ENCODE measurements at regions not wholly inside any gene's neighbourhood (a gene's known extent, or its start where the extent isn't known, plus 50 kb on each side); places are given as distances from the start of the nearest gene placed in this dataset.

- H3K36me3 ChIP-seq (ENCODE audit: control insufficient read depth, insufficient read depth, low read length): no peaks in the 10 kb centered on the region
- H3K27ac ChIP-seq (ENCODE audit: low read length): no peak overlapping the region
- no CpG with 5 or more reads among the region's 2 CpGs for WGBS (ENCODE audit: insufficient coverage)
- DNase-seq: no peak
- H3K9me3 ChIP-seq (replicated peaks; ENCODE audit: control insufficient read depth, low read depth, low read length): no peaks in the 10 kb centered on the region
- no peak overlapping the region for H3K4me3 ChIP-seq (ENCODE audit: low read length)
- H3K4me1 ChIP-seq (ENCODE audit: control insufficient read depth, insufficient read depth, low read length): no peaks in the 10 kb centered on the region
- H3K27me3 ChIP-seq (ENCODE audit: control insufficient read depth, insufficient read depth, low read length): no peaks in the 10 kb centered on the region
These were observed 200.9 kb downstream of the NKX6-1 start for GRCh38 chr4:84298023-84298718.

GRCh38 chr4:84291969-84292368 is 207.1 kb downstream of the NKX6-1 start:
- Histone ChIP-seq H3K27me3 (ENCODE audit: control insufficient read depth, insufficient read depth, low read length) (no peaks in the 10 kb centered on the region), H3K4me1 (ENCODE audit: control insufficient read depth, insufficient read depth, low read length) (no peaks in the 10 kb centered on the region), H3K9me3 (replicated peaks; ENCODE audit: control insufficient read depth, low read depth, low read length) (no peaks in the 10 kb centered on the region), H3K27ac (ENCODE audit: low read length) (no peak overlapping the region), H3K36me3 (ENCODE audit: control insufficient read depth, insufficient read depth, low read length) (no peaks in the 10 kb centered on the region), H3K4me3 (ENCODE audit: low read length) (no peak overlapping the region)
- no CpG with 5 or more reads among the region's 2 CpGs for WGBS (ENCODE audit: insufficient coverage)
- no peak for DNase-seq

DNA sequence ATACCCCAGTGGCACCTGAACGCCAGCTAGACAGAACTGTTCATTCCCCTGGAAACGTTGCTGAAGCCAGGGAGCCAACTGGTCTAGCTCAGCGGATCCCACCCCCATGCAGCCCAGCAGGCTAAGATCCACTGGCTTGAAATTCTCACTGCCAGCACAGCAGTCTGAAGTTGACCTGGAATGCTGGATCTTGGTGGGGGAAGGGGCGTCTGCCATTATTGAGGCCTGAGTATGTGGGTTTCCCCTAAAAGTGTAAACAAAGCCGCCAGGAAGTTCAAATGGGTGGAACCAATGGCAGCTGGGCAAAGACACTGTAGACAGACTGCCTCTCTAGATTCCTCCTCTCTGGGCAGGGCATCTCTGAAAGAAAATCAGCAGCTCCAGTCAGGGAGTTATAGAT is 213.0 kb downstream of the NKX6-1 start:
- no peaks in the 10 kb centered on the region for H3K9me3 ChIP-seq (replicated peaks; ENCODE audit: control insufficient read depth, low read depth, low read length)
- WGBS (ENCODE audit: insufficient coverage): 78% methylated on average over 5 of the region's 5 CpGs
- H3K27ac ChIP-seq (ENCODE audit: low read length): no peak overlapping the region
- no peaks in the 10 kb centered on the region for H3K36me3 ChIP-seq (ENCODE audit: control insufficient read depth, insufficient read depth, low read length)
- no peak overlapping the region for H3K4me3 ChIP-seq (ENCODE audit: low read length)
- H3K27me3 ChIP-seq (ENCODE audit: control insufficient read depth, insufficient read depth, low read length): no peaks in the 10 kb centered on the region
- DNase-seq: no peak
- H3K4me1 ChIP-seq (ENCODE audit: control insufficient read depth, insufficient read depth, low read length): no peaks in the 10 kb centered on the region

DNA sequence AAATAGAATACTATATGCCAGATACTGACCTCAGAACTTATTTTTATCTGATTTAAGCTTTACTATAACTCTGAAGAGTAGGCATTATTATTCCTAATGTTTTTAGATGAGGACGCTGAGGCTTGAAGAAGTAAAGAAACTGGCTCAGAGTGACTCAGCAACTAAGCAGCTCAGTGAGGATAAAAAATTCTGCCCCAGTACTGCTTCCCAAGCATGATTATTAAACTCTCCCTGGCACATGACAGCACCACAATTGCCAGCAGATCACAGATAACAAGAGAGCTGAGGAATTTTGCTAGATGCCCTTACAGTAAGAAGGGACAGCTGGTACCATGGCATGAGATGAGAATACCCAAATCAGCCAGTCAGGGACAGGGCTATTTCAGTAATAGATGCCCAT is 219.4 kb downstream of the NKX6-1 start:
- H3K27me3 ChIP-seq (ENCODE audit: control insufficient read depth, insufficient read depth, low read length): no peaks in the 10 kb centered on the region
- no peak for DNase-seq
- no peaks in the 10 kb centered on the region for H3K36me3 ChIP-seq (ENCODE audit: control insufficient read depth, insufficient read depth, low read length)
- H3K27ac ChIP-seq (ENCODE audit: low read length): no peak overlapping the region
- no peaks in the 10 kb centered on the region for H3K9me3 ChIP-seq (replicated peaks; ENCODE audit: control insufficient read depth, low read depth, low read length)
- no peaks in the 10 kb centered on the region for H3K4me1 ChIP-seq (ENCODE audit: control insufficient read depth, insufficient read depth, low read length)
- WGBS (ENCODE audit: insufficient coverage): no CpG with 5 or more reads among the region's 1 CpG
- H3K4me3 ChIP-seq (ENCODE audit: low read length): no peak overlapping the region

GRCh38 chr4:84277923-84278322 is 221.2 kb downstream of the NKX6-1 start:
- H3K4me3 ChIP-seq (ENCODE audit: low read length): no peak overlapping the region
- H3K27ac ChIP-seq (ENCODE audit: low read length): no peak overlapping the region
- WGBS (ENCODE audit: insufficient coverage): no CpG with 5 or more reads among the region's 2 CpGs
- no peaks in the 10 kb centered on the region for H3K36me3 ChIP-seq (ENCODE audit: control insufficient read depth, insufficient read depth, low read length)
- no peaks in the 10 kb centered on the region for H3K27me3 ChIP-seq (ENCODE audit: control insufficient read depth, insufficient read depth, low read length)
- H3K9me3 ChIP-seq (replicated peaks; ENCODE audit: control insufficient read depth, low read depth, low read length): no peaks in the 10 kb centered on the region
- H3K4me1 ChIP-seq (ENCODE audit: control insufficient read depth, insufficient read depth, low read length): no peaks in the 10 kb centered on the region
- no peak for DNase-seq

DNA sequence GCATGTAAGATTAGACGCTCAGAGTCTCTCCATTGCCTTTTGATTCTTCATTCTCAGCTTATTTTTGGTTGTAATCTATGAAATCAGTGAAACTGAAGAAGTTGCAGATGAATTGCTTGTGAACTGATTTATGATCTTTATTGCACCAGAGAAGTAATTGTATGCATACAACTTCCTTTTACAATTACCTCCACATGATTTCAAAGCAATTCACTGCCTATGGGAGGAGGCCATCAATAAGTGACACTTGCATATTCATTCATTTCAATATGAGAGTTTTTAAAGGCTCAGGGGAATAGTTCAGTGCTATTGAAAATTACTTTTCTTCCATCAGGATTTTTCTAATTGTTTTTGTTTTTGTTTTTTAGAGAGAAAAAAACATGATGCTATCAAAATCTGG is 222.3 kb downstream of the NKX6-1 start:
- Histone ChIP-seq H3K27me3 (ENCODE audit: control insufficient read depth, insufficient read depth, low read length) (no peaks in the 10 kb centered on the region), H3K9me3 (replicated peaks; ENCODE audit: control insufficient read depth, low read depth, low read length) (no peaks in the 10 kb centered on the region), H3K4me3 (ENCODE audit: low read length) (no peak overlapping the region), H3K27ac (ENCODE audit: low read length) (no peak overlapping the region), H3K36me3 (ENCODE audit: control insufficient read depth, insufficient read depth, low read length) (no peaks in the 10 kb centered on the region), H3K4me1 (ENCODE audit: control insufficient read depth, insufficient read depth, low read length) (no peaks in the 10 kb centered on the region)
- no peak for DNase-seq
- WGBS (ENCODE audit: insufficient coverage): no CpG with 5 or more reads among the region's 1 CpG

DNA sequence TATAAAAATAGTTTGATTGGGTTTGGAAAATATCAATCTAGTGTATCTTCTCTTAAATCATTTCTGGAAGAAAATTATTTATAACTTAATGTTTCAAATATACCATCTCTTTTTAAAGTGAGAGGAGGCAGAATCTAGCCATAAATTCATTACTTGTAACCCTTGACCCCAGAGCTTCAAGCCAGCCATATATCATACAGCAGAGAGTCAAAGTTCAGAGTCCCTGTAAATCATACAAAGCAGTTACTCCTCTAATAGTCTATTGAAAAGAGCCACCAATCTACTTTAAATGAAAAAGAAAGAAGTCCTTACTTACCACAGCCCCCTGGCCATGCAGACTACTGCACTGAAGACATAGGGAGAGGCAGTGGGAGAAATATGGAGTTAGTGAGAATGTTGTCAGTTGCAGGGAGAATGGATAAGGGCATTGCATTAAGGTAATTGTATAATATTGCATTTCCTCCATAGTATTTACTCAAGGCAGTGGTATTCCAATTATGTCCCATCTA is 229.5 kb downstream of the NKX6-1 start:
- DNase-seq: no peak
- H3K27ac ChIP-seq (ENCODE audit: low read length): no peak overlapping the region
- H3K4me1 ChIP-seq (ENCODE audit: control insufficient read depth, insufficient read depth, low read length): no peaks in the 10 kb centered on the region
- H3K9me3 ChIP-seq (replicated peaks; ENCODE audit: control insufficient read depth, low read depth, low read length): no peaks in the 10 kb centered on the region
- no peaks in the 10 kb centered on the region for H3K36me3 ChIP-seq (ENCODE audit: control insufficient read depth, insufficient read depth, low read length)
- no peak overlapping the region for H3K4me3 ChIP-seq (ENCODE audit: low read length)
- H3K27me3 ChIP-seq (ENCODE audit: control insufficient read depth, insufficient read depth, low read length): no peaks in the 10 kb centered on the region

- H3K4me3 ChIP-seq (ENCODE audit: low read length): no peak overlapping the region
- H3K27me3 ChIP-seq (ENCODE audit: control insufficient read depth, insufficient read depth, low read length): no peaks in the 10 kb centered on the region
- H3K36me3 ChIP-seq (ENCODE audit: control insufficient read depth, insufficient read depth, low read length): no peaks in the 10 kb centered on the region
- H3K9me3 ChIP-seq (replicated peaks; ENCODE audit: control insufficient read depth, low read depth, low read length): peaks cover 6% of the 10 kb centered on the region
- no peak for DNase-seq
- H3K27ac ChIP-seq (ENCODE audit: low read length): no peak overlapping the region
- no peaks in the 10 kb centered on the region for H3K4me1 ChIP-seq (ENCODE audit: control insufficient read depth, insufficient read depth, low read length)
These were observed 234.4 kb downstream of the NKX6-1 start for GRCh38 chr4:84264652-84265051.

DNA sequence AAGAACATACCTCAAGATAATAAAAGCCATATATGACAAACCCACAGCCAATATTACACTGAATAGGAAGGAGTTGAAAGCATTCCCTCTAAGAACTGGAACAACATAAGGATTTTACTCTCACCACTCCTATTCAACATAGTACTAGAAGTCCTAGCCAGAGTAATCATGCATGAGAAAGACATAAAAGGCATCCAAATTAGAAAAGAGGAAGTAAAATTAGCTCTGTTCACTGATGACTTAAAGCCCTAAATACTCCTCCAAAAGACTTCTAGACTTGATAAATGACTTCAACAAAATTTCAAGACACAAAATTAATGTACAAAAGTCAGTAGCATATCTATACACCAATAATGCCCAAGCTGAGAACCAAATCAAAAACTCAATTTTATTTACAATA is 235.7 kb downstream of the NKX6-1 start:
- Histone ChIP-seq H3K4me1 (ENCODE audit: control insufficient read depth, insufficient read depth, low read length) (no peaks in the 10 kb centered on the region), H3K27me3 (ENCODE audit: control insufficient read depth, insufficient read depth, low read length) (no peaks in the 10 kb centered on the region), H3K36me3 (ENCODE audit: control insufficient read depth, insufficient read depth, low read length) (no peaks in the 10 kb centered on the region), H3K27ac (ENCODE audit: low read length) (no peak overlapping the region), H3K4me3 (ENCODE audit: low read length) (no peak overlapping the region), H3K9me3 (replicated peaks; ENCODE audit: control insufficient read depth, low read depth, low read length) (peaks cover 12% of the 10 kb centered on the region)
- no peak for DNase-seq

DNA sequence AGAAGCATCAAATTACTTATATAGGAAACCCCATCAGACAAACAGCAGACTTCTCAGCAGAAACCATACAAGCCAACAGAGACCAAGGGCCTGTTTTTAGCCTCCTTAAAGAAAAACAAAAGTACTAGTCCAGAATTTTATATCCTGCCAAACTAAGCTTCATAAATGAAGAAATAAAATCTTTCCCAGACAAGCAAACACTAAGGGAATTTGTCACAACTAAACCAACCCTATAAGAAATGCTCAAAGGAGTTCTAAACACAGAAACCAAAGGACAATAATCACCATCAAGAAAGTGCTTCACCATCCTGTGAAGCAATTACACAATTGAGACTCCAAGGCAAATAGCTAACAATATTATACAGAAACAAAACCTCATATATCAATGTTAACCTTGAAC is 238.6 kb downstream of the NKX6-1 start:
- Histone ChIP-seq H3K27ac (ENCODE audit: low read length) (no peak overlapping the region), H3K9me3 (replicated peaks; ENCODE audit: control insufficient read depth, low read depth, low read length) (peaks cover 12% of the 10 kb centered on the region), H3K27me3 (ENCODE audit: control insufficient read depth, insufficient read depth, low read length) (no peaks in the 10 kb centered on the region)

More for the DNA sequence above, 238.6 kb downstream of the NKX6-1 start:
- Histone ChIP-seq H3K4me1 (ENCODE audit: control insufficient read depth, insufficient read depth, low read length) (no peaks in the 10 kb centered on the region), H3K4me3 (ENCODE audit: low read length) (no peak overlapping the region), H3K36me3 (ENCODE audit: control insufficient read depth, insufficient read depth, low read length) (no peaks in the 10 kb centered on the region)
- no peak for DNase-seq

All from muscle of leg (tissue), 3 donors.